NCI-H2081 (cell line): ENCODE measurements at regions not wholly inside any gene's neighbourhood (a gene's known extent, or its start where the extent isn't known, plus 50 kb on each side); places are given as distances from the start of the nearest gene placed in this dataset.
"Not testable (repeated sequence)": the region's sequence is repeated elsewhere in the genome, so short reads cannot be mapped to it uniquely, and the experiment has no call there.

Source experiments
- DNase-seq, 2 experiments: peaks; one replicate each; lab custom pipeline; 2025; lab: John Stamatoyannopoulos, UW

DNA sequence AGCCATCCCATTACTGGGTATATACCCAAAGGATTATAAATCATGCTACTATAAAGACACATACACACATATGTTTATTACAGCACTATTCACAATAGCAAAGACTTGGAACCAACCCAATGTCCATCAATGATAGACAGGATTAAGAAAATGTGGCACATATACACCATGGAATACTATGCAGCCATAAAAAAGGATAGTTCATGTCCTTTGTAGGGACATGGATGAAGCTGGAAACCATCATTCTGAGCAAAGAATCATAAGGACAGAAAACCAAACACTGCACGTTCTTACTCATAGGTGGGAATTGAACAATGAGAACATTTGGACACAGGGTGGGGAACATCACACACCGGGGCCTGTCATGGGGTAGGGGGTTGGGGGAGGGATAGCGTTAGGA, 60.3 kb upstream of the NMU start:
- DNase-seq = not testable (repeated sequence)

DNA sequence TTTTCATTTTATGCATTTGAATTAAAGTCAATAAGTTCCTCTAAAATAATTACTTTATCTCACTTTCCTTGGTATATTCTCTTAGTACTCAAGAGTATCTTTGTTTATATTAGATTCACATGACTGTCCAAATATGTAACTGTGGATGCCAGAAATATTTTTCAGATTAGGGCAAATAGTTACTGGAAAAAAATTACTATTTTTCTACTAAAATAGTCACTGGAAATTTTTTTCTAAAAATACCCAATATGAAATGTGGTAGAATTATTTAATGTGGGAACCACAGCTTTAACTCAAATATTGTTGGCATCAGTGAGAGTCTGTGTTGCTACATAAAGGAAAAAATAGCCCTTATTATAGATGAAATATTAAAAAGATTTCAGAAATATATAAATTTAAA, 70.4 kb upstream of the NMU start:
- DNase-seq = no peak

DNA sequence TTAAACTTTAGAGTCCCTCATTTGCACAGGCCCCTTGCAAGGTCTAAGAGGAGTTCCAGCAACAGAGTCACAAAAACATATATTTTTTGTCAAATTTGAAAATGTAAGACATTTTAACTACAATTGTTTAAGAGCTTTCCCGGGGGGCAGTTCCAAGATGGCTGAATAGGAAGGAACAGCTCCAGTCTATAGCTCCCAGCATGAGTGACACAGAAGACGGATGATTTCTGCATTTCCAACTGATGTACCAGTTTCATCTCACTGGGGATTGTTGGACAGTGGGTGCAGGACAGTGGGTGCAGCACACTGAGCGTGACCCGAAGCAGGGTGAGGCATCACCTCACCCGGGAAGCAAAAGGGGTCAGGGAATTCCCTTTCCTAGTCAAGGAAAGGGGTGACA, 71.4 kb upstream of the NMU start:
- DNase-seq = no peak

DNA sequence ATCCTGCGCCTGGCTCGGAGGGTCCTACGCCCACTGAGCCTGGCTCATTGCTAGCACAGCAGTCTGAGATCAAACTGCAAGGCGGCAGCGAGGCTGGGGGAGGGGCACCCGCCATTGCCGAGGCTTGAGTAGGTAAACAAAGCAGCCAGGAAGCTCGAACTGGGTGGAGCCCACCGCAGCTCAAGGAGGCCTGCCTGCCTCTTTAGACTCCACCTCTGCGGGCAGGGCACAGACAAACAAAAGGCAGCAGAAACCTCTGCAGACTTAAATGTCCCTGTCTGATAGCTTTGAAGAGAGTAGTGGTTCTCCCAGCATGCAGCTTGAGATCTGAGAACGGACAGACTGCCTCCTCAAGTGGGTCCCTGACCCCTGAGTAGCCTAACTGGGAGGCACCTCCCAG, 71.9 kb upstream of the NMU start:
- DNase-seq = not testable (repeated sequence)

DNA sequence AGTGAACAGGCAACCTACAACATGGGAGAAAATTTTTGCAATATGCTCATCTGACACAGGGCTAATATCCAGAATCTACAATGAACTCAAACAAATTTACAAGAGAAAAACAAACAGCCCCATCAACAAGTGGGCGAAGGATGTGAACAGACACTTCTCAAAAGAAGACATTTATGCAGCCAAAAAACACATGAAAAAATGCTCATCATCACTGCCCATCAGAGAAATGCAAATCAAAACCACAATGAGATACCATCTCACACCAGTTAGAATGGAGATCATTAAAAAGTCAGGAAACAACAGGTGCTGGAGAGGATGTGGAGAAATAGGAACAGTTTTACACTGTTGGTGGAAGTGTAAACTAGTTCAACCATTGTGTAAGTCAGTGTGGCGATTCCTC, 76.7 kb upstream of the NMU start:
- not testable (repeated sequence) for DNase-seq

DNA sequence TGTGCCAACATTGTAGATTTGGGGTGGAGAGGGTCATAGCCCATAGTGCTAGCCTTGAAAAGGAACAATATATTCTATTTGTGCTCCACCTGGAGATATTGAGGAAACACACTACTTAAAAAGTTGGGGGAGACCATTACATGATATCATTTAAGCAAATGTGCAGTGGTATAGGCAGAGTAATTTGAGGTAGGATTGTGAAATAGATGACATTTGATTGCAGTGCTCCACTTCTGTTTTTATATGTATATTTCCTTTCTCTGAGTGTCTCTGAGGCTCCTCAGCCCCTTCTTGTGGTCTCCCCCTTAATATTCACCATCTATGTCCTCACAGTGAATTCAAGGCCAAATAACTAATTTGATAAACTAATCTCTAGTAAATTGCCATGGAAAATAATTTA, 85.6 kb upstream of the NMU start:
- DNase-seq = no peak

DNA sequence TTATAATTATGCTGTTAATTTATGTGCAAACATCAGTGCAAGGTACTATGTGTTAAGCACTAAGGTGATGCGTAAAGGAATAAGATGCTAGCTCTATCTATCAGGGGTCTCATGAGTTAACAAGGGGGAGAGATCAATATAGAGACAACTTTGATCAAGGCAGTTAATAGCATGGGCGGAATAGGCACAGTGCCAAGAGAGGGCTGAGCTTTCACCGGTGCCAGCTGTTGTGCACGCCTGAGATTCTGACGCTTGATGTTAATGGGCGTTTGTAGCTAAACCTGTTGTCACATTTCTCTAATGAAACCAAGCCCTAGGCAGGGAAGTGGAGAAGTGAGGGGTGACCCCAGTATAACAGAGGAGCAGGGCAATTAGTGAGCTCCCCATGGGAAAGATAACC, 86.0 kb upstream of the NMU start:
- peak; percentile 22 to 30 for DNase-seq

DNA sequence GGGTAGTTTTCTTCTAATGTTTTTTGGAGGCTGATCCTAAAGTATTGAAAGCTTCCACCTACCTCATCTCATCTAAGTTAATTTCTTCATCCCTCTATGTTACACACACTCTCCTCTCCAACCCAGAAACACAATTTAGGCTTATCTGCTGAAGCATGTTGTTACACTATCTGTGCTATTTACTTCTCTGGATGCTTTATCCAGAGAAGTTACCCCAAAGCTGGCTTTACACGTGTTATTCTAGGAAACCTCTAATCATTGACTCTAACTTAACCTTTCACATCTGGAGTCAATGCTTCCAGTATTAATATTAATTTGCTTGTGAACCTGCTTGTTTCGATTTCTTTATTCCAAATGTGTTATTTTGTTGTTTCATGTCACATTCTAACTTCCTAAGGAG, 87.3 kb upstream of the NMU start:
- no peak for DNase-seq

DNA sequence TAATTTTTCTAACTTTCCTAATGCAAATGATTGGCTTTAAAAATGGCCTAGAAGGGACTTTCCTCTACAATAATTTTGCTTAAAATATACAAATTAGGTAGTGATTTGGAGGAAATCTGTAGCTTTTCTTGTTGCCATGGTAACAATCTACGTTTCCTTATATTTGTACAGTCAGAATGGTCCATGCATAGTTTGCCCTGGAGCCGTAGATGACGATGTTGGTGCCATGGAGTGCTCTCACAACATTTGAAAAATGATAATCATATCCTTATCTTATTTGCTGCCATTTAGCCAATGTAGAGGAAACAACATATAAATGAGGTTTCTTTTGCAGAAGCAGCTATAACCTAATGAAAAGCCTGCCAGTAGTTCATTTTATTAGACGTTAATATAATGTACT, 89.0 kb upstream of the NMU start:
- DNase-seq = no peak

DNA sequence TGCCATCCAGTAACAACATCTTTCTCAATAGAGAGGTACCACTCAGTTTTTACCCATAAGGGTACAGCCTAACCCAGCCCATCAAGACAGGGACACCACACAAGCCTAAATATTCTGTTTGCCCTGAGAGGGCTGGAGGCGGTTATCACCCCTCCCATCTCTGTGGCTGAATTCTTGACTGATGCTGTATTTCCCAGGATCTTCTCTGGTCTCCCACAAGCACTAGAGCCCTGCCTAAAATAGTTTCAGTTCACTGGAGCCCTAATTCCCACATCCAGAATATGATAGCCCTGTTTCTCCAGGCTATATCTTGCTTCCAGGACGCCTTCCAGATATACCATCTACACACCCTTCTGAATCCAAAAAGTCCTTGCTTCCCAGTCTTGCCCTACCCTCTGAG, 91.6 kb upstream of the NMU start:
- no peak for DNase-seq

DNA sequence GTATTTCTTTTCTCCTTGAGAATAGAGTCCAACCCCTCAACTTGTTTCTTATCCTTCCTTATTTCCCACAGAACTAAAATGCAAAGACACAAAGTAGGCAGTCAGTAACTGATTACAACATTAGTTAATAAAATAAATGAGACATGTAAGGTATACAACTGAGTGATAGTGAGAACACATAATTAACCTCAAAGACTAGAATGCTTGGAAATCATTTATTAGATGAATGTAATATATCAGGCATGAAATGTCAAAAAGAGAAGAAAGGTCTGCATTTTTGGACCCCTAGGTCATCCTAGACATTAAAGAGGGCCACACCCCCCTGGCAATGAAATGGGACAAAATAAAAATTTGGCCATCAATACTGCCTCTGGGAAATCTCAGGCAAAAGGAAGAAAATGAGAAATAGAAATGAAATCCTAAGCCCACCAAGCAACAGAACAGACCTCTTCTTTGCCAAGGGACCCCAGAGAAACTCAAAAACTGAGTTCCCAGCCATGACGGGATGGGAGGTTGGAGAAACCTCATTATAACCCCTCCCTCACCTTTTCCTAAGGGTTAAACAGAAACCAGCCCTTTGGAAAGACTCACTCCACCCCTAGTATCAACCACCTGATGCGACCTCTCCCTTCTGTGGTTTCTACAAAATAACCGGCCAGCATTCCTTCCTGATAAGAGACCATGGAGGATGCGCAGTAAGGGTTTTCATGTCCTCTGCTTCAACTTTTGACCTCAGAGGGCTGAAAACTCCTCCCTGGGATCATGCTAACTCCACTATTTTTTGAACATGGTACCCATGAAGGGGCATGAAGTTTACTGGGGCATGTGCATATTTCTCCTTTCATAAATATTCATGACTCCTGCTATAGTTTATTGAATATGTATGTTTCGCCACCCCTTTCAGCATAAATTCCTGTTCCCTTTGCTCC, 90.0 kb upstream of the EXOC1L start:
- DNase-seq = no peak

DNA sequence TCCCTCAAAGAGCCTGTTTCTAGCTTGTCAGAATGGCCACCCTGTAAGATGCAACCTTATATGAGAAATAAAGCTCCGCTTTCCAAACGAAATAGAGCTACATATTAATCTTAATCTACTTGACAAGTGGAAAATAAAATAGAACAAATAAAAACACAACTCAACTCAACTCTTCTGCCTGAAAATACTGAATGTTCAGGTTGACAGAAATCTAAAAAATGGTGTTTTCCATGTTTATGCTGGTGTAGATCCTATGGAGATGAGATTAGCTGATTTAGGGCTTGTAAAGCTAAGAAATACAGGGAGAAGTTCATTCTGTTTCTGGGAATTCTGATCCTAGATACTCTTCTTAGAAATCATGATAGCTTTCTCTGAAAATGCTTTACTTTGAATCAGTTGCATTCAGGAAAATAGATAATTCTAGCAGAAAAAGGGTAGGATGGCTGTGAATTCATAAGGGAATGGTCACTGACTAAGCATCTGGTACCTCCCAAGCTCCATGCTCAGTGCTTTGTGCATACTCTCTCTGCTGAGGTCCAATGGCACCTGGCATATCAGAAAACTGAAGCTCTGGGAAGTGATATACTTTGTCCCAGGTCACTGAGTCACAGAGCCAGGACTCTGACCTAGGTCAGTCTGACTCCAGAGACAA, 89.2 kb upstream of the EXOC1L start:
- DNase-seq = no peak

DNA sequence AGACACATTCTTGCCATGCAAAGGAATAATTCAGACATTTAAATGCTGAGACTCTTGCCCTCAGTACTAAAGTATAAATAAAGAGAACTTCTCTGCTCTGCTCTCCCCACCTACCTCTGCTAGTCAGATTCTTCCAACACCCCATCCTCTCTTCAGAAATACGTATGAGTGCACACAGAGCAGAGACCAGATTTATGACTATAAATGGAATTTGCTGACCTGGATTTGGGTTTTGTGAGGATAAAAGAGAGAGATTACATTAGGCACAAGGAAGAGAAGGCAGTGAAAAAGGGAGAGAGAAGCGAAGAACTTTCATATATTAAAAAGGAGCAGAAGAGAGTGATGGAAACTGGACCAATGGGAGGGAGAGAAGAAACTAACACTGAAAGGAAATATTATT, 87.6 kb upstream of the EXOC1L start:
- no peak for DNase-seq

DNA sequence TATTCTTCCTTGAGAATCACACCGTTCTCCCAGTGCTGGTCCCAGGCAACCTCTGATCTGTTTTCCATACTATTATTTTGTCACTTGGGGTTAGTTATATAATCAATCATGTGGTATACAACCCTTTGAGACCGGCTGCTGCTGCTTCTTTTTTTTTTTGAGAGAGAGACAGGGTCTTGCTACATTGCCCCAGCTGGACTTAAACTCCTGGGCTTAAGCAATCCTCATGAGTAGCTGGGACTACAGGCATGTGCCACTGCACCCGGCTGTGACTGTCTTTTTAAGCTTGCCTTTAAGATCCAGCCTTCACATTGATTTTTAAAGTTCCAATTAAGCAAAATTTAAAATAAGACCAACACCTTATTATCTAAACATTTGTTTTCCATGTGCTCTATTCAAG, 86.7 kb upstream of the EXOC1L start:
- no peak for DNase-seq

DNA sequence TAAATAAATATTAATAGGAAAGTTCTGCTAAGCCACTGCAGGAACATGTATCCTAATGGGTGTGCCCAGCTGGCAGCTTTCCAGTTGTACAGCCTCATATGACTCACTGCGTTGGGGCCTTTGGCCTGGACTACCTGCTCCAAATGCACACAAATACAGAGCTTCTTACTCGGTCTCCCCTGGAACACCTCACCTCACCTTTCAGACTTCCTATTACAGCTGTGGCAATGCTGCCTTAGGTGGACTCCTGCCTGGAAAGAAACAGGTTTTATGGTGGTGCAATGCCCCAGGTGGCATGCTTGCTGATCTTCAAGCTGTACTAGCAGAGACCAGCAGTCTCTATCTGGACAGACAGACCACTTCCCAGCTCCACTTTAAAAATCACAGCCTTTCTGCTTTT, 85.7 kb upstream of the EXOC1L start:
- no peak for DNase-seq

DNA sequence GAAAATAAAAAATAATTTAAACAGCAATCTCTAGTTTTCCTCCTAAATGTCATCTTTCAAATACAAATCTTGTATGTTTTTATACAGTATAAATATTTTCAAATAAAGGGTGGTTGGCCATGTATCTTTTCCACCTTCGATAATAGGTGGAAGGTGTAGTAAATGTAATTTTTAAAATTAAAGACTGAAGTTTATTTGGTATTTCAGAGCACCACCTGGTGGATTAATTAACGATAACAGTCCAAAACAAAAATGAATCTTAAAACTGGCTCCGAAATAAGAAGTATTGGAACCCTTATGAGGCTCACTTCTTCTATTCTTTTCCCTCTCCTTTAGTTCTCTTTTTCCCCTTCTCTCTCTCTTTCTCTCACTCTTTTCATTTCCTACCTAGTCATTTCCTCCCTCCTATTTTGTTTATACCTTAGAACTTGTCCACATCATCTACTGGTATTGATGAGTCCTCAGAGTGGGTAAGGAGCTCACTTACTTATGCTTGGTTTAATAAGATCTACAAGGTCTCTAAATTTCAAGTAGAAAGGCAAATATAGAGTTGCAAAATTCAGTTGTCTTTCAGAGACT, 82.9 kb upstream of the EXOC1L start:
- peak in 1 of 2 experiments; percentile 10 for DNase-seq

DNA sequence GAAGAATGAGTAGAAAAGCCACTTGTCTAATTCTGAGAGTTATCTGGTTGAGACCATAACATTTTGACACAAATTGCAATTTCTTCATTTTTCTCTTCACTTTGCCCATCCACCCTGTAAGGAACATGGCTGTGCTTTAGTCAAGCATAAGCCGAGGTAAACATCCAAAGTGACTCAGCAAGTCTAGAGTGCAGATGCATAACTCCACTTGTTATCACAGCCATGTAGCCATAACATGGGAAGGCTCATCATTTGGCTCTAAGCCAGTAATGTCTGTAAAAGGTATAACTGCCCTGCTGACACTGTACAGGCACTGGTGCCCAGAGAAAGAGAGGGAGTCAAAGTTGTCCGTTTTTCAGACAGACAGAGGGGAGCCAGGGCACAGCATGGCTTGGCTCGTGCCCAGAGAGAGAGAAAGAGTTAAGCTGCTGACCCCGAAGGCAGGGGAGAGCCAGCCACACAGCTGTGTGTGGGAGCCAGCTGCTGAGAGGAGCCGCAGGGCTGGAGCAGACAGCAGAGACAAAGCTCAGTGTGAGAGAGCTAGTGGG, 76.9 kb upstream of the EXOC1L start:
- DNase-seq = no peak

DNA sequence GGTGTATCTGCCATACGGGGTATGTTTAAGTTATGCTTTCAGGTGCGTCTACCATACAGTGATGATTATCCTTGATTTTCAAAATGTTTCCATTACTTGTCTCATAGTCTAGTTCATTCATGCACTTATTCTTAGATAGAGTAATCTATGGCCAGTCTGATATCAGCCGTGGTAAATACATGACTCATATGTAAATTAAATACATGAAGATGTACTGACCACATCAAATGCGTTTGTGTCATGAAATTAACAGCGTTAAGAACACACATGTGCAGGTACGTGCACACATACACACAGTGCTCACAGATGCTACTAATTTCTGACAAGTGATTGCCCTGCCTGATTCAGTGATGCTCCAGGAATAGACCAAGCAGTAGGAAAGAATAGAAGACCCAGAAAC, 75.2 kb upstream of the EXOC1L start:
- DNase-seq = no peak

DNA sequence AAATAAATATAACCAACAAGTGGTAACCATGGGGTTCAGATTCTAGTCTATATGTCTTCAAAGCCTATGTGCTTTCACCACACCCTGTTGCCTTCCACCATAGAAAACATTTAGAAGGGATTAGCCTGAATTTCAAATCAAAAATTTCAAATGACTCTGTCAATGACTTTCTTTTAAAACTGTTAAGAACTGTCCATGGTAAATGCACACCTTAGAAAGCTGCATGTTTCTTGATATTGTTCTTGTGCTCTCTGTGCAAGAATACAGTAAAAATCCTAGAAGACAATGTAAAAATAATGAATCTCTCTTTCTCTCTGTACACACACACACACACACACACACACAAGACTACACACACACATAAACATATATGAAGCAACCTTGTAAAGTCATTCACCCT, 74.6 kb upstream of the EXOC1L start:
- DNase-seq = no peak

DNA sequence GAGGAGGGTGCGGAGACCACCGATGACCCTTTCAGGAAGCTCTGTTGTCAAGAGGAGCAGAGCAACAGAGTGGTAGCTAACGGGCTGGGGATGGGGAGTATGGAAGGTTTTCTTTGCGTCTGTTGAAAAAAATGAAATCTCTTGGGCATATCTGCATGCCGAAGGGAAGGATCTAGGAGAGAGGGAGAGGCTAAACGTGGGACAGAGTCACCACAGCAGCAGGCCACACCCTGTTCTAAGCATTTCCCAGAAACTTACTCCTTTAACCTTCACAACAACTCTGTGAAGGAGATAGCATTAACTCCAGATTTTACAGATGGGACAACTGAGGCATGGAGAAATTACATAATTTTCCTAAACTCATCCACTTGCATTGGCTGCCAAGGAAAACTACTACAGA, 71.8 kb upstream of the EXOC1L start:
- DNase-seq = no peak

DNA sequence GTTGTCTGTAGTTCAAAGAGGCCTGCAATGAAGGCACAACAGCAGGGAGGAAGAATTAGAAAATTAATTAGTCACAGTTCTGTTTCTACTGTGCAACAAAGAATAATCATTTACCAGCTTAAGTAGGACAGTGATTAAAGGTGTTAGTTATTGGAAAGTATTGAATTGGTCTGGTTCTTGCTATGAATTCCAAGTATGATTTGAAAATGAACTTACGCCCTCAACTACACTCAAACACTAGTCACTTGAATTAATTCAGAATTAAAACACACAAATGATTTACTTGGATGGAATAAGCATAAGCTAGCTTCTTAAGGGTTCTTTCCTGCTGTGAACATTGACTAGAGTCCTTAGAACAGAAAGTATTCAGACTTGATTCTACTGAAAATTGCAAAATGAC, 69.9 kb upstream of the EXOC1L start:
- no peak for DNase-seq

DNA sequence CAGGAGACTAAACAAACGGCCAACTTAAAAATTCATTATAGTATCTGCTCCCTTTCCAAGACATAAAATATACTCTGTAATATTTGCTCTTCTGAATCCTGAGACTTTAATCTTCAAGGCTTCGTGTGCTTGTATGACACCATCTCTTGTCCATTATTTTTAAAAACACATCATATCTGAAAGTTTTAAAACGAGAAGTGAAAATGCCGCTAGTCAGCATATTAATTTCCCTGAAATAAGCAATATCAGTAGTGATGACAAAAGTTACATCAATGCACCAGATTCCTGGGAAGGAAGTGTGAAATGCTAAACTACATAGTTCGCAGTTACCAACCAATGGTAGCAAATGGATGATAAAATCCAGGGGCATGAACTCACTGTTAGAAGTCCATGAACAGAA, 66.8 kb upstream of the EXOC1L start:
- no peak for DNase-seq

DNA sequence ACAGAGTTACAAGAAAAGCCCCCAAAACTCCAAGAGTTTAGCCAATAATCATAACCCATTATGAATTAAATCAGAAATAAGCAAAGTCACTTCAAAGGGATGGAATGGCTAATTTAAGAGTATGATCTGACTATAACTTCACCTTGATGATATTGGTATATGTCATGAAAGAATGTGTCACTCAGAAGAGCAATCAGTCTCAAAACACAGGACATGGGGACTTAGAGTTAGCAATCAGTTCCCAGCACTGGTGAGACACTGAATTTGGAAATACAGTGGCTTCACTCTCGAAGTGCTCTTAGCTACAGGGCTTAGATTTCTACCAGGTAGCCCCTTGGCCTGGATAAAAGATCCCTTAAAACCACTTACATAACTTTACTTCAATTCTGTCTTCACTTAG, 65.7 kb upstream of the EXOC1L start:
- DNase-seq = no peak
